Midbrain (tissue), 1 donor: ENCODE measurements at regions not wholly inside any gene's neighbourhood (a gene's known extent, or its start where the extent isn't known, plus 50 kb on each side); places are given as distances from the start of the nearest gene placed in this dataset.
A peak's percentile ranks its signal among the peaks of the same experiment; 100 is the strongest.

Source experiments
- DNase-seq: peaks from one replicate; lab custom pipeline; 2025; lab: John Stamatoyannopoulos, UW

DNA sequence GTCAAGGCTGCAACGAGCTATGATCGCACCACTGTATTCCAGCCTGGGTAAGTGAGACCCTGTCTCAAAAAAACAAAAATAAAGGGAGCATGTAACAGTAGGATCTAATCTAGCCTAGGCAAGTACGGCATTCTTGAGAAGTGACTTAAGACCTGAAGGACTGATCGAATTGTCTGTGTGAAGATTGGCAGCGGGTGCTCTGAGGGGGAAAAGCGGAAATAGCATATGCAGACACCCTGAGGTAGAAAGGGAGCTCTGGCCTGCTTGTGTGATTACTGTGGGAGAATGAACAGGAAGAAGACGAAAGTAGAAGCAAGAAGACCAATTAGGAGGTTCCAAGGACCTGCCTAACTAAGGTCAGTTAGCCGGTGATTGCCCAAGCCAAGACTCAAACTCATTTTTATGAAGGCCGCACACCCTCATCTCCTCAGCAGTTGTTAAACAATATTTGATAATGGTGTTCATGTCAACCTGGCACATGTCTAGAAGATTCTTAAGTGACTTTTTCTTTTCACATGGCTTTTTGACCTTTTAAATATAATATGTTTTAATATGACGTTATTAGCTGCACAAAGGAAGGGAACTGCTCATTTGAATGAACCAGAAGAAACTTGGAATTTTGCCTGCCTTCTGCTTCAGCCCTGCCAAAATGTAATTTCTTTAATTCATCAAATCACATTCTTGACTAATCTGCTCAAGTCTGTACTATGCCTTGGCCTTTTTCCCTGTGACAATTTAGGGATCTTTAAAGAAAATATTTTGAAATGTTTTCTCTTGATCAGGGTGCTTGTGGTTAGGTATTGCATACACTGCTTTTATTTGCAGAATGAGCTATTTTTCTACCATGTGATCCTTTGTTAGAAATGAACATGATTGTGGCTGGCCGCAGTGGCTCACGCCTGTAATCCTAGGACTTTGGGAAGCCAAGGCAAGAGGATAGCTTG, 289.2 kb upstream of the DMRT1 start:
- DNase-seq, result no peak

DNA sequence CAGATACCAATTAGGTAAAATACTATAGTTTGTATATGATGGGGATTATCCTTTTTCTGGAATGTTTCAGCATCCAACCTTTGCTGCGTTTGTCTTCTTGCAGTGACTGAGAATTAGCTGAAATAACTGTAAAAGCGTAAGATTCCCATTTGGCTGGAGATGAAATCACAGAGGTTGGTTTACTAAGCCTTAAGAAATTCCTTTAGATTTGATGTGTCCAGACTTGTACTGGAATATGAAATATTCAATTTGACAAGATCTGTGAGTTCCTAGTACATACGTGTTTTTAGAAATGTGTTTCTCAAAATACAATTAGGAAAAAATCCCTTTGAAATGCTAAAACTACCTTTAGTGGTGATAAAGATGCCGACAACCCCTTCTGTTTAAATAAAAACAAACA, 286.0 kb upstream of the DMRT1 start:
- no peak for DNase-seq

DNA sequence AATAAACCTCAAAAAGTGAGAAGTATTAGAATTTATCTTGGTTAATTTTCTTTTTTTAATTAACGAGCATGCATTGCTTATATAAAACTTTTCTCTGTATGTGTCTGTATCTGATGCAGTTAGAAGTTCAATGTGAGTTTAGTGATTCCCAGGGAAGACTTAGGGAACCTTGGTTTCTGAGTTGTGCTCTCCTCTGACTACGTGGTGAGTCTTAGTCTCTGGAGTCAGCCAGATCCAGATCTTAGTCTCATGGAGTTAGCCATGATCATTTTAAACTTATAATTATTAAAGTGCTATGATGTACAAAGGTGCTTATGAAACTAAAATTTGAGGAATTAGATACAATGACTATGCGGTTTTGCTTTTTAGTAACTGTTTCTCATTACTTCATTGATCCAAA, 285.3 kb upstream of the DMRT1 start:
- no peak for DNase-seq

DNA sequence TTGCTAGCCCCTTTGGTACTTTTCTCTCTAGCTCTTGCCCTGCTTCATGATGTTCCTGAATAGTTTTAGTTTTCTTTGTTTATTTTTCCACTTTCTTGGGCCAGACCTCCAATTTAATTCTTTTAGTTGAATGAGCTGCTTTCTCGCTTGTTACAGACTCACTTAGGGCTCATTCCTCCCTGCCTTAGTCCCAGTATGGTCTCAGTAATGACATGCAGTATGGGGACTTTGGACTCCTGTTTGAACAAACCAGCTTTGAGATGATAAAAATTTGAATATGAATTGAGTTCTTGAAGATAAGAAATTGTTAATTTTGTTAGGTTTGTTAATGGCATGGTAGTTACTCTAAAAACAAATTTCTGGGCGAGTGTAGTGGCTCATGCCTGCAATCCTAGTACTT, 284.8 kb upstream of the DMRT1 start:
- DNase-seq, result no peak

DNA sequence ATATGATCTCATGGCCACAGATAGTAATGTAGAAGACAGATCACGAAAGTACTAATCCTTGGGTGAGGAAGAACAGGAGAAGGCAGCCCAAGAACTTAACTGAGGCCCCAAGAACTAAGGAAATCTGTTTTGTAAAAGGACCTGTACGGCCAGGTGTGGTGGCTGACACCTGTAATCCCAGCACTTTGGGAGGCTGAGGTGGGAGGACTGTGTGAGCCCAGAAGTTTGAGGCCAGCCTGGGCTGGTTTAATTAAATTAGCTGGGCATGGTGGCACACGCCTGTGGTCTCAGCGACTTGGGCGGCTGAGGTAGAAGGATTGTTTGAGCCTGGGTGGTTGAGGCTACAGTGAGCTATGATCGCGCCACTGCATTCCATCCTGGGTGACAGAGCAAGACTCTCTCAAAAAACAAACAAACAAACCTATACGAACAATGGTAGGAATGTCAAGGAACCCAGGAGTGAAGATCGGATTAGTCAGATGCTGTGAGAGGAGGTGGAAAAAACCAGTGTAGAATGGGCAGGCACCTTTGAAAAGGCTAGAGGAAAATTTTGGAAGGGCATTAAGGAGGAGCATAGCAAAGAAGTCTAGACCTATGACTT, 283.8 kb upstream of the DMRT1 start:
- no peak for DNase-seq

DNA sequence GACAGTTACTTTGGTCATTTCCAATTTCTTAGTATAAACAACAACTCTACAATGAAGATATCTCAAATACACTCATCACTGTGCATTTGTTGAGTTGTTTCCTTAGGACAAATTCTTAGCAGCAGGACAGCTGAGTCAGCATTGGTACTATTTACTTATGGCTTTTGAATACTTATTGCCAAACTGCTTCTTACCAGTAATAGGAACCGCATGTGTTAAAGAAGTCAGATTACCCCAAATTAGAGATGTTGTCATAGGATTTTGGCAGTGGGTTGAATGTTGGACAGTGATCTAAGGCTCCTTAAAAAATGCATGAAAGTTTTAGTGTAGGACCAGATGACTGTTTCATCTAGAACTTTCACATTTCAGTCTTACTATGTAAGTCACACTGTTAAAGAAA, 280.1 kb upstream of the DMRT1 start:
- no peak for DNase-seq

DNA sequence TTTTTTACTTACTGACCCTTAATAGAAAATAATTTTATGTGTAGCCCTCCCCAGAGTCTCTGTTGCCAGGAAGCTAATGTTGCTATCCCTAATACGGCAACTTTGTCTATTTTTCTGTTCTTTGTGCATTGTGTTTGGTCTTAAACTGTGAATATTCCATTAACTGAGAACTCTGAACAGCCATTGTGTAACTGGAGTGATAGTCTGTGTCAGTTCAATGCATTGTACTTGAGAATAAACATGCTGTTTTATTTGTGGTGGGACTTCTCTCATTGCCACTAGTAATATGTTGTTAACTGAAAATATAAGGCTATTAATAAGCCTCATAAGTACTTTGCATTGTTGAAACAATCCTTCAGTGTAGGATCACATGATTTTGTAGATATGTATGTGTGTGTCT, 278.3 kb upstream of the DMRT1 start:
- peak; percentile 79 for DNase-seq

DNA sequence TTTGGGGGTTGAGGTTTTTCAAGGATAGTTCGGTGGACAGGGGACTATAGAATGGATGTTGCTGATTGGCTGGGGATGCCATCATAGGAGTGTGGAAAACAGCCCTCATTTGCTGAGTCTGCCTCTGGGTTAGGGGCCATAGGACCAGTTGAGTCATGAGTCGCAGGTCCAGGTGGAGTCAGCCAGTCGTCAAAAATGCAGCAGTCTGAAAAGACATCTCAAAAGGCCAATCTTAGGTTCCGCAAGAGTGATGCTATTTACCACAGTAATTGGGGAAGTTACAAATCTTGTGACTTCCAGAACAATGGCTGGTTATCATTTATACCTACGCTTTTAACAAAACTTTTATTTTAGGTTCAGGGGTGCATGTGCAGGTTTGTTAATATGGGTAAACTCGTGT, 276.0 kb upstream of the DMRT1 start:
- DNase-seq, result no peak

DNA sequence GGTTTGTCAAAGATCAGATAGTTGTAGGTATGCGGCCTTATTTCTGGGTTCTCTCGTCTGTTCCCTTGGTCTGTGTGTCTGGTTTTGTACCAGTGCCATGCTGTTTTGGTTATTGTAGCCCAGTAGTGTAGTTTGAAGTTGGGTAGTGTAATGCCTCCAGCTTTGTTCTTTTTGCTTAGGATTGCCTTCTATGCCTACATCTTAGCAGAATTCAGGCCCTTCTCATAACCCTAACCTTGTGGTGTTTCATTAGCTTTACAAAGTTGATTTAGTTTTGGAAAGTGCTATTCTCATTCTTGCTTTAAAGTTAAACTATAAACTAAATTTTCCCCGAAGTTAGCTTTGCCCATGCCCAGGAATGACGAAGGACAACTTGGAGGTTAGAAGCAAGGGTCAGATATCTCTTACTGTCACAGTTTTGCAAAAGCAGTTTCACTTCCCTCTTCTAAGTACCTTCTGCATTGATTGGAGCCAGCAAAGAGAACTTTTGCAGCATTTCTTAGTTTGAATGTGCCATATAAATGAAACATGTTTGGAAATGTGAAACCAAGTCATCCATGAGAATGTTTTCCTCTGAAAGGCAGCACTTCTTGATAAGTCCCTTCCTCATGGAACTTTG, 274.3 kb upstream of the DMRT1 start:
- no peak for DNase-seq

DNA sequence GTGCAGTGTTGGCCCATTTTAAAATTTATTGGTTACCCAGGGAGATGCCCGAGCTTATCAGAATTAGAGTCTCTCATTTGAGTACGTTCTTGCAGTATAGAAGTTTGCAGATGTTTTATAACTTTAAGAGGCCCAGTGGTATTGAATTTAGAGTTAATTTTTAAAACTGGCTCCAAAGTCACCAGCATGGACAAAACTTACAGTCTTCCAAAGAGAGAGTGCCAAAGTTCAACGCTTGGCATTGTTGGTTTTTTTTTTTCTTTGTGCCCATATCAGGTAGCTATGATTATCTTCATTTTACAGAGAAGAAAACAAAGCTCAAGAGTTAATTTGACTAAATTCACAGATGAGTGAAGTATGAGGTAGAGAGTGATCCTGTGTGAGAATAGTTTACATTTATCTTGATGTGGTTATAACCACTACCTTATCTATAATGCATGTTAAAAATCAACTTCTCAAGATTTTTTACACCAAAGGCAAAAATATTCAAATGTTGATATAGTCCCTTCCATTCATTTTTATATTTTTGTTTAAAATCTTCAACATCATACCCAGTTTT, 273.7 kb upstream of the DMRT1 start:
- DNase-seq, result no peak

DNA sequence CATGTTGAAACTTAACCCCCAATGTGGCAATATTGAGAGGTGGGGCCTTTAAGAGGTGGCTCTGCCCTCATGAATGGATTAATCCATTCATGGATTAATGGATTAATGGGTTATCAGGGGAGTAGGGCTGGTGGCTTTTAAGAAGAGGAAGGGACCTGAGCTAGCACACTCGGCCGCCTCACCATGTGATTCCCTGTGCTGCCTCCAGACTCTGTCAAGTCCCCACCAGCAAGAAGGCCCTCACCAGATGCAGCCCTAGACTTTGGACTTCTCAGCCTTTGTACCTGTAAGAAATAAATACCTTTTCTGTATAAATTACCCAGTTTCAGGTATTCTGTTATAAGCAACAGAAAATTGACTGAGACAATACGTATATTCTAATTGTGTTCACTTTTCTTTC, 272.2 kb upstream of the DMRT1 start:
- DNase-seq, result no peak

DNA sequence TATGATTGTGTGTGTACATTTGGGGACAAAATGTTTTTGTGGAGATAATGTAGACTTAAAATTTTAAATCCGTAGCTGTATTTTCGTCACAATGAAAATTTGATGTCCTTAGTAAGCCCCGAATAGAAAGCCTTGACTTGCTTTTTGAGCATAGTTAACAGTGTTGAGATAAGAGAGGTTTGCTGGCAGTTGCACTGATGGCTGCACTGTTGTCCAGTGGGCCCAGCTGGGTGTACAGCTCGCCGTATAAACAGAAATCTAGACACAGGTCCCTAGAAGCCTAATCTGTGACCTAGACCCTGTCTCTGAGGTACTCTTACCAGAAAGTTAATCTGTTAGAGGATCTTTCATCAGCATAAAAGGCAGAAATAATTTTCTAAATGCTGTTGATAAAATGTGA, 271.3 kb upstream of the DMRT1 start:
- no peak for DNase-seq

DNA sequence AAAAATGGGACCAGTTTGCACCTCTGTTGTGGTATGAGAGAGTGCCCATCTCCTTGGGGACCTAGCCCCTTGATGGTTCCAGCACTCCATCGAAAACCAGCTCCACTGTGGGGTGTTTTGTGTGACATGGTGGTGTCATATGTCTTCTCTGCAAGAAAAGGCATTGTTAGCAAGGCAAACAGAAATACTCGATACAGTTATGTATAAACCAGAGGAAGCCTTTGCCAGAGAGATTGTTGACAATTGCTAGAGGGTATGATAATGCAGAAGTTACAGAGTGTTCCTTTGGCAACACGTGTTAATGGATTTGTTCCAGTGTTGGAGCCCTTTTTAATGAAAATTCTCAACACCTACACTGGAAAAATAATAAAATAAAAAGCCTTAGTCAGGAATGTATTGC, 270.4 kb upstream of the DMRT1 start:
- DNase-seq, result peak; percentile 23

DNA sequence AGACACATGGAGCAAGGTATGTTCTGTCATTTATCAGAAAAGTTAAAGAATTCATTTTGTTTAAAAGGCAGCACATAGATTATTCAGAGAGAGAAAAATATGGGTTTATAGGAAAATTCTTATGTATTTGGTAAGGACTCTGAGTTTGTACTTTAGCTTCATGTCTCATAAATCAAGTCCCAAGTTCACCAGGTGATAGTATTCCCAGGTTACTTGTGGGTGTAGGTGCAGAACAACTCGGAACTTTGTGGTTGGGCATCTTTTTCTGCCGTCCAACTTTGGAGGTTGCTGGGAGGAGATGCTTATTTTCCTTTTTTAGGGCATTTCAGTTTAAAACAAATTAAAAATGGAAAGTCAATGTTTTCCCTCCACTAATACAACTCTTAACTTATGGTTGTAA, 269.8 kb upstream of the DMRT1 start:
- DNase-seq, result no peak

DNA sequence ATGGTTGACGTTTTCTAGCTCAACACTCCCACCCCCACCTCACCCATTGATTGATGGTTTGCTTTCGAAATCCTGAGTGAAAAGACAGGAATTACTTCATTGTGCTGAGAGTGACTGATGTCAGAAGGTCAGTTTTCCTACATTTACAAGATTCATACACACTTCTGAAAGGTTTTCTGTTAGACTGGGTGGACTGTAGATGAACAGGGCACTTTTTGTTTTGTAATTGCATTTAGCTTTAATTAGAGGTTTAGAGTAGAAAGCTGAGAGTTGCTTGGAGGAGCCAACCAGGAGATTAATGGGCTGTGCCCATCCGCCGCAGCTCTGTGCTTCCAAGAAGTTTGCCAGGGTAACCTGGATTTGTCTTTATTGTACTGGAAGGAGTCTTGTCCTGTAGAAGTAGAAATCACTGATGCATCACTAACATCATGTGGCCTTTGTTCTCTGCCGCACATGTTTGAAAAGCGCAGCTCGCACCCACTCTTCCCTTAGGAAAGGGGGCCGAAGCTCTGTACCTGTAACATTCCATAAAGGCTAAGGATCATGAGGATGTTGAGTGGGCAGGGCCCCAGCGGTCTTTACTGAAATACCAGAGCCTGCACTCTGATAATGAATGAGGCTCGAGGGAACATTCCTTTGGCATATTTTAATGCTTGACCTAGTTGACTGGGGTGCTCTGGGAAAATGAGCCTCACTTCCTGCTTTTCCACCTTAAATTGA, 267.6 kb upstream of the DMRT1 start:
- no peak for DNase-seq

DNA sequence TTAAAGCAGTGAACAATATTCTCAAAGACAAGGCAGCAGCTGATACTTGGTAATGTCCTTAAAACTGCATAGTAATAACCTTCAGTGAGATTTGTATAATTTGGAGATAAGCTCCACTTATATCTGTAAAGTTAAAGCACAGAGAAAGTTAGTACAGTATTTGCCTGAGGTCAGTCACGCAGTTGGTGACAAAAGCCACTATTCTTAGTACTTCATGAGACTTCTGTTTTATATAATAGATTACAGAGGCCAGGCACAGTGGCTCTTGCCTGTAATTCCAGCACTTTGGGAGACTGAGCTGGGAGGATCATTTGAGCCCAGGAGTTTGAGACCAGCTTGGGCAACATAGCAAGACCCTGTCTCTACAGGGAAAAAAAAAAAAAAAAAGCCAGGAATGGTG, 266.4 kb upstream of the DMRT1 start:
- no peak for DNase-seq

DNA sequence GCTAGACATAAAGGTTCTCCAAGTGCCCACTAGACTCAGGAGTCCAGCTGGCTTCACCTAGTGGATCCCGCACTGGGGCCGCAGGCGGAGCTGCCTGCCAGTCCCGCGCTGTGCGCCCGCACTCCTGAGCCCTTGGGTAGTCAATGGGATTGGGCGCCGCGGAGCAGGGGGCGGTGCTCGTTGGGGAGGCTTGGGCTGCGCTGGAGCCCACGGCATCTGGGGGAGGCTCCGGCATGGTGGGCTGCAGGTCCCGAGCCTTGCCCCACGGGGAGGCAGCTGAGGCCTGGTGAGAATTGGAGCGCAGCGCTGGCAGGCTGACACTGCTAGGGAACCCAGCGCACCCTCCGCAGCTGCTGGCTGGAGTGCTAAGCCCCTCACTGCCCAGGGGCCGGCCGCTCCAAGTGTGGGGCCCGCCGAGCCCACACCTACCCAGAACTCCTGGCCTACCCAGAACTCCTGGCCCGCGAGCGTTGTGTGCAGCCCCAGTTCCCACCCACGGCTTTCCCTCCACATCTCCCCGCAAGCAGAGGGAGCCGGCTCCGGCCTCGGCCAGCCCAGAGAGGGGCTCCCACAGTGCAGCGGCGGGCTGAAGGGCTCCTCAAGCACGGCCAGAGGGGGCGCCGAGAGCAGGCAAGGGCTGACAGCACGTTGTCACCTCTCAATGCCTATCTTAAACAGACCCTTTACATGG, 260.7 kb upstream of the DMRT1 start:
- DNase-seq, result no peak

DNA sequence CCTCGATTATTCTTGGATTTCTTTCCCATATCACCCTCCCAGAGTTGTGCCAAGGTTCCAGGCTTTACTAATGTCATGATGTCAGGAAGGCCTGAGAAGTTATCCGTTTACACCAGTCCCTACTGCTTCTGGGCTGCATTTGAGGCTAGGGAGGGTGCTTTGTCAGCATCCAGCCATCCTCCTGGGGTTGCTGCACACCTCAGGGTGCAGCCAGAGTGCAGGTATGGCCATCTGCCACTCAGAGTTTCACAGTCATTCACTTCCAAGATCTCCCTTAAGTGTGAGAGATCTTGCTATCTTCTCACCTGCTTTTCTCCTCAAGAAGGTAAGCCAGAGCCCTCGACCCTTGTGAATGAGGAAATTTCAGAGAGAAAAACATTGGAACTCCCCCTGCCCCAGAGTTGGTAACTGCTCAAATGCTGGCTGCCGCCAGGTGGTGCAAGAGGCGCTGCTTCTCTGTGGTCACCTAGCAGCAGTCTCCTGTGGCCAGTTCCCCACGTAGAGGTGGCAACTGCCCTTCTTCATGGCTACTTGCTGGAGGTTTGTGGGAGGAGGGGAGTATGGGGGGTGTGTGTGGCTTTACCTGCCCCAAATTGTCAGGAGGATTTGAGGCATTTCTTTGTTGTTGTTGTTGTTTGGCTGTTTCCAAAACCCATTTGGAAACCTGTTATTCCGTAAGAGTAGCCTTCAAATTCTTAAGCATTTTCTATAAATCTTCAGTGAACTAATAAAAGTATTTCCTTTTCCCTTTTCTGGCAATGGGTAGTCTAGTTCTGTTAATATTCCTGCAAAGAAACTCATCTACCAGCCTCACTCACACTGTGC, 259.6 kb upstream of the DMRT1 start:
- no peak for DNase-seq

DNA sequence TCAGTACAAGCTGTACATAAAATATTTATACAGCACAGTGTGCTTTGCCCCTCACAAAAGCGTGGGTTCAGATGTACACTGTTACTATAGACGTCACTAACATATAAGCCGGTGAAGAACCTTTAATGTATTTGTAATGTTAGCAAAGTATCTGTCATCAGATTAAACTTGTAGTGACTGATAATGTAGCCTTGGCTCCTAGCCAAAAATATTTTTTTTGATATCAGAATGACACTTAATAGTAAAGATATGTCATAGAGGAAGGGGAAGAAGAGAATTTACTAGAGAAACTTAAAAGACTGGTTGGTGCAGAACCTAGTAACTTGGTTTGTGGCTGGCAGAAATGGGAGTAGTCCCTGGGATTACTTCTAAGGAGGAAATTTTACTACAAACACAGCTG, 258.7 kb upstream of the DMRT1 start:
- no peak for DNase-seq

DNA sequence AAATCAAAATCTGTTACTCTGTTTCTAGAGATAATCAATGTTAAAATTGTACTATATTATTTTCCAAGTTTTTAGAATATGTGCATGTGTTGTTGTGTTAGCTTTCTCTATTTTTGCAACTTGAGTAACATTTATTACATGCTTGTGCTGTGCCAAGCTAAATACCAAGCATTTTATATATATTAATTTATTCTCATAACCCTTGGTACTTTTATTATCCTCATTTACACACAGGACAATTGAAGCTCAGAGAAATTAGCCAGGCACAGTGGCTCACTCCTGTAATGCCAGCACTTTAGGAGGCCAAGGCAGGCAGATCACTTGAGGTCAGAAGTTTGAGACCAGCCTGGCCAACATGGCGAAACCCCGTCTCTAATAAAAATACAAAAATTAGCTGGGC, 254.0 kb upstream of the DMRT1 start:
- no peak for DNase-seq

DNA sequence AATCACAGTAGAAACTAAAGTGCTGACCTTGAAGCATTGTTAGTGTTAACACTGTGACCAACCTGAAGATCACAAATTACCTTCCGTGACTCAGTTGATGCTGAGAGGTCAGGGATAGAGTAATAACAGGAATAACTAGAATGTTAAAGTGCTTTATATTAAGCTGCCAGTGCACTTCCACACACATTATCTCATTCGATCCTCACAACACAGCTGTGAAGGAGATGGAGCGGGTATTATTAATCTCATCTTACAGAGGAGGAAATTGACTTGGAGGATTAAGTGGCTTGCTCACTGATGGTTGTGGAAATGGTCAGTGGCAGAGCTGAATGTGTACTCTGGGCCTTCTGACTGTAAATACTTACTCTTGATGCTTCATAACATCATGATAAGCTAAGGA, 252.5 kb upstream of the DMRT1 start:
- no peak for DNase-seq
